ENCODE measurements at regions not wholly inside any gene's neighbourhood (a gene's known extent, or its start where the extent isn't known, plus 50 kb on each side); places are given as distances from the start of the nearest gene placed in this dataset.
"Not testable (repeated sequence)": the region's sequence is repeated elsewhere in the genome, so short reads cannot be mapped to it uniquely, and the experiment has no call there.

GRCh38 chr17:27099266-27099665 is 194.6 kb upstream of the WSB1 start:
- not testable (repeated sequence) for DNase-seq

- peak; percentile 63 for DNase-seq
Observed at GRCh38 chr17:27104605-27105221, 189.2 kb upstream of the WSB1 start.

- DNase-seq, result no peak
Observed at GRCh38 chr17:27105636-27106035, 188.3 kb upstream of the WSB1 start.

- DNase-seq, result no peak
Observed at GRCh38 chr17:27106347-27106981, 187.4 kb upstream of the WSB1 start.

- DNase-seq, result no peak
Observed at GRCh38 chr17:27106982-27107360, 186.9 kb upstream of the WSB1 start.

- DNase-seq, result not testable (repeated sequence)
Observed at GRCh38 chr17:27107386-27108328, 186.3 kb upstream of the WSB1 start.

GRCh38 chr17:27109346-27109745 is 184.6 kb upstream of the WSB1 start:
- DNase-seq, result no peak

- no peak for DNase-seq
Observed at GRCh38 chr17:27153005-27153404, 140.9 kb upstream of the WSB1 start.

GRCh38 chr17:27155866-27156265 is 138.0 kb upstream of the WSB1 start:
- no peak for DNase-seq

- DNase-seq, result no peak
Observed at GRCh38 chr17:27157297-27157696, 136.6 kb upstream of the WSB1 start.

GRCh38 chr17:27157898-27158297 is 136.0 kb upstream of the WSB1 start:
- no peak for DNase-seq

- no peak for DNase-seq
Observed at GRCh38 chr17:27158382-27158781, 135.5 kb upstream of the WSB1 start.

GRCh38 chr17:27180322-27180721 is 113.6 kb upstream of the WSB1 start:
- DNase-seq, result no peak

GRCh38 chr17:27181379-27181925 is 112.5 kb upstream of the WSB1 start:
- not testable (repeated sequence) for DNase-seq

- no peak for DNase-seq
Observed at GRCh38 chr17:27181935-27182334, 112.0 kb upstream of the WSB1 start.

- DNase-seq, result peak; percentile 3
Observed at GRCh38 chr17:27197505-27197904, 96.4 kb upstream of the WSB1 start.

- DNase-seq, result no peak
Observed at GRCh38 chr17:27199948-27200347, 94.0 kb upstream of the WSB1 start.

- no peak for DNase-seq
Observed at GRCh38 chr17:27200476-27200875, 93.4 kb upstream of the WSB1 start.

- DNase-seq, result no peak
Observed at GRCh38 chr17:27203241-27203640, 90.7 kb upstream of the WSB1 start.

GRCh38 chr17:27206447-27206846 is 87.5 kb upstream of the WSB1 start:
- no peak for DNase-seq

GRCh38 chr17:27207073-27207513 is 86.8 kb upstream of the WSB1 start:
- DNase-seq, result no peak

GRCh38 chr17:27208370-27208769 is 85.5 kb upstream of the WSB1 start:
- DNase-seq, result not testable (repeated sequence)

- no peak for DNase-seq
Observed at GRCh38 chr17:27209316-27209715, 84.6 kb upstream of the WSB1 start.
